Thyroid gland (tissue), 4 donors: ENCODE measurements at regions not wholly inside any gene's neighbourhood (a gene's known extent, or its start where the extent isn't known, plus 50 kb on each side); places are given as distances from the start of the nearest gene placed in this dataset.

Experiments used
- POLR2A ChIP-seq, 2 donors: fragments of 450-650 bp; IDR thresholded peaks; one replicate each; pipeline ENCODE4 v1.6.1; 2017; ENCODE audit warnings: antibody characterized with exemption in 2 of 2, mild to moderate bottlenecking in 2 of 2, moderate library complexity in 1 of 2
- TF ChIP-seq, protein P1 (sequence below), 6 experiments: fragments of 200-600 bp in 3 of 6; fragments of 450-650 bp in 3 of 6; sonication (generic) in 3 of 6; IDR thresholded peaks; one replicate each; pipeline ENCODE4 v1.5.1; 2016 to 2019; ENCODE audit warnings: antibody characterized with exemption in 6 of 6, mild to moderate bottlenecking in 2 of 6, inconsistent platforms in 1 of 6, moderate library complexity in 1 of 6

DNA sequence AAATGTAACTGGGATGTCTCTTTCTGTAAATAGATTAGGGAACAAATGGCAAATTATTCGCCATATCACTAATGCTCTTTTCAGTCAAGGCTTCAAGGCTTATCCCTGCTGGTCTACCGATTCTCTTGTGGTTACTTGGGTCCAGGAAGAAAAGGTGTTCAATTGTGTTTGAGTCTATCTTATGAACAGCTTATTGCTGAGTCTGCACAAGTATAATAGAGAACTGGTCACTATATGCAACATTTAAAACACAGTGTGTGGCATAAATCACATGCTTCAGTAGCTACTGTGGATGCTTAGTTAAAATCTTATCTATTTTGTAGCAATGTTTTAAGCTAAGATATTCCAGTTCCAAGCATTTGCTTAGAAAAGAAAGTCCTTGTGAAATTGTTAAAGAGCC lies 274.2 kb upstream of the FAM174A start:
- no peak for TF ChIP-seq POLR2A (IDR thresholded peaks at IDR 0.05)
- TF ChIP-seq, protein P1, sequence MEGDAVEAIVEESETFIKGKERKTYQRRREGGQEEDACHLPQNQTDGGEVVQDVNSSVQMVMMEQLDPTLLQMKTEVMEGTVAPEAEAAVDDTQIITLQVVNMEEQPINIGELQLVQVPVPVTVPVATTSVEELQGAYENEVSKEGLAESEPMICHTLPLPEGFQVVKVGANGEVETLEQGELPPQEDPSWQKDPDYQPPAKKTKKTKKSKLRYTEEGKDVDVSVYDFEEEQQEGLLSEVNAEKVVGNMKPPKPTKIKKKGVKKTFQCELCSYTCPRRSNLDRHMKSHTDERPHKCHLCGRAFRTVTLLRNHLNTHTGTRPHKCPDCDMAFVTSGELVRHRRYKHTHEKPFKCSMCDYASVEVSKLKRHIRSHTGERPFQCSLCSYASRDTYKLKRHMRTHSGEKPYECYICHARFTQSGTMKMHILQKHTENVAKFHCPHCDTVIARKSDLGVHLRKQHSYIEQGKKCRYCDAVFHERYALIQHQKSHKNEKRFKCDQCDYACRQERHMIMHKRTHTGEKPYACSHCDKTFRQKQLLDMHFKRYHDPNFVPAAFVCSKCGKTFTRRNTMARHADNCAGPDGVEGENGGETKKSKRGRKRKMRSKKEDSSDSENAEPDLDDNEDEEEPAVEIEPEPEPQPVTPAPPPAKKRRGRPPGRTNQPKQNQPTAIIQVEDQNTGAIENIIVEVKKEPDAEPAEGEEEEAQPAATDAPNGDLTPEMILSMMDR (IDR thresholded peaks at IDR 0.05): no peak
